ENCODE measurements at regions not wholly inside any gene's neighbourhood (a gene's known extent, or its start where the extent isn't known, plus 50 kb on each side); places are given as distances from the start of the nearest gene placed in this dataset.

DNA sequence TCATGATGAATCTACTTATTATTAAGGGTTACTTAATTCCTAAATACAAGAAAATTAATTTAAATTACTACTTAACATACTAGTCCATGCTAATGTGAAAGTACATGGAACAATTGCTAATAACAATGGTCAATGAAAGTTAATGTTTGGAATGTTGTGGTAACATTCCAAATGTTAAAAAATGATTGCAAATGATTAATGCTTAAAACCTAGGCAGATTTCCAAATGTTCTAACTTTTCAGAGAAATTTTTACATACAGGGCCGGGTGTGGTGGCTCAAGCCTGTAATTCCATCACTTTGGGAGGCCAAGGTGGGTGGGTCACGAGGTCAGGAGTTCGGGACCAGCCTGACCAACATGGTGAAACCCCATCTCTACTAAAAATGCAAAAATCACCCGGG, 1851.3 kb upstream of the PCDH7 start:
- Mint-ChIP-seq H3K27me3 (no peaks in the 10 kb centered on the region), H3K36me3 (ENCODE audit: low read depth) (no peaks in the 10 kb centered on the region), H3K9me3 (peaks cover 9% of the 10 kb centered on the region), H3K4me1 (ENCODE audit: low read depth) (no peaks in the 10 kb centered on the region), H3K4me3 (no peak overlapping the region), H3K27ac (no peak overlapping the region)
- no peaks in the 10 kb centered on the region for H3K27me3 ChIP-seq (ENCODE audit: control insufficient read depth in 1 of 2, insufficient read depth in 2 of 2, low read length in 2 of 2)
- TF ChIP-seq, protein P1, sequence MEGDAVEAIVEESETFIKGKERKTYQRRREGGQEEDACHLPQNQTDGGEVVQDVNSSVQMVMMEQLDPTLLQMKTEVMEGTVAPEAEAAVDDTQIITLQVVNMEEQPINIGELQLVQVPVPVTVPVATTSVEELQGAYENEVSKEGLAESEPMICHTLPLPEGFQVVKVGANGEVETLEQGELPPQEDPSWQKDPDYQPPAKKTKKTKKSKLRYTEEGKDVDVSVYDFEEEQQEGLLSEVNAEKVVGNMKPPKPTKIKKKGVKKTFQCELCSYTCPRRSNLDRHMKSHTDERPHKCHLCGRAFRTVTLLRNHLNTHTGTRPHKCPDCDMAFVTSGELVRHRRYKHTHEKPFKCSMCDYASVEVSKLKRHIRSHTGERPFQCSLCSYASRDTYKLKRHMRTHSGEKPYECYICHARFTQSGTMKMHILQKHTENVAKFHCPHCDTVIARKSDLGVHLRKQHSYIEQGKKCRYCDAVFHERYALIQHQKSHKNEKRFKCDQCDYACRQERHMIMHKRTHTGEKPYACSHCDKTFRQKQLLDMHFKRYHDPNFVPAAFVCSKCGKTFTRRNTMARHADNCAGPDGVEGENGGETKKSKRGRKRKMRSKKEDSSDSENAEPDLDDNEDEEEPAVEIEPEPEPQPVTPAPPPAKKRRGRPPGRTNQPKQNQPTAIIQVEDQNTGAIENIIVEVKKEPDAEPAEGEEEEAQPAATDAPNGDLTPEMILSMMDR (IDR thresholded peaks at IDR 0.05): no peak
- H3K27ac ChIP-seq (ENCODE audit: low read depth in 1 of 2, low read length in 2 of 2): no peak overlapping the region
- DNase-seq (no peak), ATAC-seq (ENCODE audit: poor library complexity) (no peak)
- H3K4me1 ChIP-seq (ENCODE audit: insufficient read depth, low read length): no peaks in the 10 kb centered on the region
- CTCF ChIA-PET: no interaction called here
- H3K36me3 ChIP-seq (ENCODE audit: insufficient read depth, low read length): no peaks in the 10 kb centered on the region
- no peak overlapping the region for H3K4me3 ChIP-seq (ENCODE audit: low read length)
- H3K9me3 ChIP-seq (ENCODE audit: control insufficient read depth in 1 of 2, insufficient read depth in 1 of 2, low read length in 2 of 2): peaks cover 0 to 12% of the 10 kb centered on the region in 2 experiments
- POLR2A ChIA-PET: no interaction called here
- intact Hi-C loops (cut with DNase I, micrococcal nuclease): no loop called here

DNA sequence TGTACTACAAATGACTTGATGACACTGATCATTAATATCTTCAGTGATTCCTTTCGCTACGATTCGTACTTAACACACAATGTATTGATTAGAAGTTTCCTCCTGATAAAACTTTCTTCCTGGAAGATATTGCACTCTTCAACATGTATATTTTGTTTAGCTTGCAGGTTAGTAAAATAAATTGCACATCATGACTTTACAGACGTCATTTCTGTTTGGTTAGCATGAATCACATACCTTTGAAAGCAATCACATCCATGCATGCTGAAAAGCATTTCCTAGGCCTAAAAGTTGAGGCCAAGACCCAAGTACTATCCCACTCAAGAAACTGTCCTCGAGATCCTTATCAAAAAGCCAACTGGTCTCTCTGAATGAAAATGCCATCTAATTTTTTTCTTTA, 1841.0 kb upstream of the PCDH7 start:
- Mint-ChIP-seq H3K4me1 (ENCODE audit: low read depth) (no peaks in the 10 kb centered on the region), H3K27me3 (no peaks in the 10 kb centered on the region), H3K9me3 (peaks cover 7% of the 10 kb centered on the region), H3K36me3 (ENCODE audit: low read depth) (no peaks in the 10 kb centered on the region), H3K27ac (no peak overlapping the region), H3K4me3 (no peak overlapping the region)
- Histone ChIP-seq H3K36me3 (ENCODE audit: insufficient read depth, low read length) (no peaks in the 10 kb centered on the region), H3K27ac (ENCODE audit: low read depth in 1 of 2, low read length in 2 of 2) (no peak overlapping the region), H3K4me3 (ENCODE audit: low read length) (no peak overlapping the region), H3K9me3 (ENCODE audit: control insufficient read depth in 1 of 2, insufficient read depth in 1 of 2, low read length in 2 of 2) (peaks cover 0 to under 1% of the 10 kb centered on the region in 2 experiments), H3K27me3 (ENCODE audit: control insufficient read depth in 1 of 2, insufficient read depth in 2 of 2, low read length in 2 of 2) (no peaks in the 10 kb centered on the region), H3K4me1 (ENCODE audit: insufficient read depth, low read length) (no peaks in the 10 kb centered on the region)
- DNase-seq: no peak
- intact Hi-C loops (cut with DNase I, micrococcal nuclease): no loop called here
- ChIA-PET CTCF (no interaction called here), POLR2A (no interaction called here)
- TF ChIP-seq, protein P1 (IDR thresholded peaks at IDR 0.05): no peak
- no peak for ATAC-seq (ENCODE audit: poor library complexity)

DNA sequence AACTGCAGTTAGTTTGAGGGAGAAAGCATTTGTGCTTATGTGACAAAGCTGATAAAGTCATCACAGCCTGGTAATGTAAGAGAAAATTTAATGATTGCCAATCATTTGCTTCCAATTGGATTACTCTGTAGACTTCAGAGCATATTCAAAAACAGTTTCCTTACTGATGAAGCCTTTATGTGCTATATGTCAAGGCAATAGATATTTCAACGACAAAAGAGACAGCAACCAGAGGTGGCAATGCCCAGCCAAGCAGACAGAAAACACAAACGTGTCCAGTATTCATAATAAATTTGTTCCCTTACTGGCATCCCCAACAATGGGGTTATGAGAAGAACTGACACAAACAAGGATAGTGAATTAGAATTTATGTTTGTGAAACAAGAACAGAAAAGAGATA, 1840.3 kb upstream of the PCDH7 start:
- H3K4me3 Mint-ChIP-seq: no peak overlapping the region
- no peaks in the 10 kb centered on the region for H3K4me1 Mint-ChIP-seq (ENCODE audit: low read depth)
- ATAC-seq (ENCODE audit: poor library complexity) (no peak), DNase-seq (no peak)
- H3K36me3 Mint-ChIP-seq (ENCODE audit: low read depth): no peaks in the 10 kb centered on the region
- intact Hi-C loops (cut with DNase I, micrococcal nuclease): no loop called here
- no peaks in the 10 kb centered on the region for H3K36me3 ChIP-seq (ENCODE audit: insufficient read depth, low read length)
- H3K9me3 ChIP-seq (ENCODE audit: control insufficient read depth in 1 of 2, insufficient read depth in 1 of 2, low read length in 2 of 2): peaks cover 0 to 3% of the 10 kb centered on the region in 2 experiments
- no peaks in the 10 kb centered on the region for H3K4me1 ChIP-seq (ENCODE audit: insufficient read depth, low read length)
- ChIA-PET POLR2A (no interaction called here), CTCF (no interaction called here)
- no peaks in the 10 kb centered on the region for H3K27me3 ChIP-seq (ENCODE audit: control insufficient read depth in 1 of 2, insufficient read depth in 2 of 2, low read length in 2 of 2)
- no peak overlapping the region for H3K27ac Mint-ChIP-seq
- no peaks in the 10 kb centered on the region for H3K27me3 Mint-ChIP-seq
- H3K9me3 Mint-ChIP-seq: peaks cover 7% of the 10 kb centered on the region
- H3K27ac ChIP-seq (ENCODE audit: low read depth in 1 of 2, low read length in 2 of 2): no peak overlapping the region
- TF ChIP-seq, protein P1 (IDR thresholded peaks at IDR 0.05): no peak
- H3K4me3 ChIP-seq (ENCODE audit: low read length): no peak overlapping the region

All from CD4-positive, alpha-beta T cell (primary cell).